WTC11 (cell line): ENCODE measurements at regions not wholly inside any gene's neighbourhood (a gene's known extent, or its start where the extent isn't known, plus 50 kb on each side); places are given as distances from the start of the nearest gene placed in this dataset.

ENCODE experiments used
- ATAC-seq: fragments of 200-7000 bp; cut with Tn5 transposase; 2 replicates; pipeline ENCODE4 v1.10.0; 2021; ENCODE audit warnings: mild to moderate bottlenecking, moderate library complexity
- CTCF ChIA-PET: fragments of 300-600 bp; sonication (Branson Sonifier 250); formaldehyde crosslinking; loops from one replicate; lab custom pipeline; 2021; ENCODE audit warnings: antibody characterized with exemption; lab: Charles Lee
- POLR2A ChIA-PET: fragments of 350-600 bp; sonication (Branson Sonifier 250); formaldehyde crosslinking; loops from one replicate; lab custom pipeline; 2021; ENCODE audit warnings: antibody characterized with exemption; lab: Charles Lee
- DNase-seq: peaks from one replicate; pipeline ENCODE4 v3.0.0; 2021; ENCODE audit warnings: low spot score
- H3K27ac Mint-ChIP-seq: 2 replicates; pipeline ENCODE4 v1.8.0; 2021; ENCODE audit warnings: mixed read lengths
- H3K27me3 Mint-ChIP-seq: 2 replicates; pipeline ENCODE4 v1.8.0; 2021; ENCODE audit warnings: low read depth, mild to moderate bottlenecking, moderate library complexity, mixed read lengths
- H3K36me3 Mint-ChIP-seq: 2 replicates; pipeline ENCODE4 v1.8.0; 2021; ENCODE audit warnings: mixed read lengths
- H3K4me1 Mint-ChIP-seq: 2 replicates; pipeline ENCODE4 v1.8.0; 2022; ENCODE audit warnings: mixed read lengths
- H3K4me3 Mint-ChIP-seq: 2 replicates; pipeline ENCODE4 v1.8.0; 2021; ENCODE audit warnings: mild to moderate bottlenecking, moderate library complexity, mixed read lengths
- H3K9me3 Mint-ChIP-seq: 2 replicates; pipeline ENCODE4 v1.8.0; 2021; ENCODE audit warnings: mixed read lengths
- AFF4 ChIP-seq: sonication (generic); formaldehyde crosslinking; IDR thresholded peaks from 2 replicates; pipeline ENCODE4 v1.8.1; 2023; ENCODE audit warnings: mild to moderate bottlenecking, missing genetic modification reagents, borderline replicate concordance
- ARID4B ChIP-seq: sonication (generic); formaldehyde crosslinking; IDR thresholded peaks from 2 replicates; pipeline ENCODE4 v1.8.0; 2023; ENCODE audit warnings: missing genetic modification reagents, mild to moderate bottlenecking, borderline replicate concordance
- E2F5 ChIP-seq: sonication (generic); formaldehyde crosslinking; IDR thresholded peaks from 2 replicates; pipeline ENCODE4 v1.8.1; 2022; ENCODE audit warnings: mild to moderate bottlenecking, moderate library complexity, missing genetic modification reagents
- ELF4 ChIP-seq: sonication (generic); formaldehyde crosslinking; IDR thresholded peaks from 2 replicates; pipeline ENCODE4 v1.8.1; 2022; ENCODE audit warnings: low read depth, mild to moderate bottlenecking, moderate library complexity, missing genetic modification reagents
- FOXP4 ChIP-seq: sonication (generic); formaldehyde crosslinking; IDR thresholded peaks from 2 replicates; pipeline ENCODE4 v1.8.0; 2022; ENCODE audit warnings: mild to moderate bottlenecking, missing genetic modification reagents
- GTF2I ChIP-seq: fragments of 250-450 bp; sonication (Bioruptor Pico); conservative IDR thresholded peaks from 2 replicates; pipeline ENCODE4 v1.4.0; 2021; ENCODE audit warnings: mild to moderate bottlenecking
- HMGA2 ChIP-seq: fragments of 250-450 bp; sonication (Bioruptor Pico); IDR thresholded peaks from 2 replicates; pipeline ENCODE4 v1.4.0; 2021; ENCODE audit warnings: mild to moderate bottlenecking, moderate library complexity
- IRF2 ChIP-seq: sonication (generic); formaldehyde crosslinking; IDR thresholded peaks from 2 replicates; pipeline ENCODE4 v1.8.0; 2022; ENCODE audit warnings: low read depth, missing genetic modification reagents, borderline replicate concordance
- JUN ChIP-seq: sonication (generic); formaldehyde crosslinking; IDR thresholded peaks from 2 replicates; pipeline ENCODE4 v1.8.0; 2023; ENCODE audit warnings: mild to moderate bottlenecking, missing genetic modification reagents
- MLX ChIP-seq: sonication (generic); formaldehyde crosslinking; IDR thresholded peaks from 2 replicates; pipeline ENCODE4 v1.8.1; 2023; ENCODE audit warnings: mild to moderate bottlenecking, missing genetic modification reagents, moderate library complexity
- MXD4 ChIP-seq: fragments of 250-450 bp; sonication (Bioruptor Pico); IDR thresholded peaks from 2 replicates; pipeline ENCODE4 v1.8.0; 2021; ENCODE audit warnings: mild to moderate bottlenecking, moderate library complexity, borderline replicate concordance
- USF1 ChIP-seq: sonication (generic); formaldehyde crosslinking; IDR thresholded peaks from 2 replicates; pipeline ENCODE4 v1.8.0; 2022; ENCODE audit warnings: mild to moderate bottlenecking, missing genetic modification reagents
- ZNF281 ChIP-seq: sonication (generic); formaldehyde crosslinking; IDR thresholded peaks from 2 replicates; pipeline ENCODE4 v1.8.0; 2023; ENCODE audit warnings: mild to moderate bottlenecking, missing genetic modification reagents
- ZNF532 ChIP-seq: fragments of 250-450 bp; sonication (Bioruptor Pico); IDR thresholded peaks from 2 replicates; pipeline ENCODE4 v1.9.0; 2021; ENCODE audit warnings: mild to moderate bottlenecking, borderline replicate concordance

GRCh38 chr3:117695871-117696645 is 986.5 kb downstream of the TUSC7 start (continued):
- no peak for TF ChIP-seq ARID4B
- TF ChIP-seq ELF4 (CRISPR knock-in tag): no peak
- TF ChIP-seq IRF2: no peak
- TF ChIP-seq USF1 (CRISPR knock-in tag): no peak
- no peak for TF ChIP-seq ZNF281
- TF ChIP-seq JUN (CRISPR knock-in tag): no peak
- no peak for TF ChIP-seq GTF2I (CRISPR knock-in tag)
- TF ChIP-seq E2F5 (CRISPR knock-in tag): no peak
- TF ChIP-seq AFF4 (CRISPR knock-in tag): no peak
- TF ChIP-seq MLX (CRISPR knock-in tag): no peak
- TF ChIP-seq MXD4: no peak

- Mint-ChIP-seq H3K36me3 (no peaks in the 10 kb centered on the region), H3K27ac (no peak overlapping the region; the same call in 1 of the 2 replicates), H3K27me3 (no peaks in the 10 kb centered on the region), H3K9me3 (no peaks in the 10 kb centered on the region), H3K4me3 (no peak overlapping the region), H3K4me1 (peaks cover 34% of the 10 kb centered on the region)
- ATAC-seq: no peak
- POLR2A ChIA-PET: no interaction called here
- CTCF ChIA-PET: interaction anchor here (1.1 kb wide), 1 partner anchor 926 kb away, joined by 4 read pairs; no protein-coding TSS in a partner anchor
- DNase-seq: no peak
- TF ChIP-seq HMGA2 (CRISPR knock-in tag): no peak
- no peak for TF ChIP-seq ZNF532 (CRISPR knock-in tag)
- no peak for TF ChIP-seq FOXP4
- TF ChIP-seq ELF4 (CRISPR knock-in tag): no peak
Measured at GRCh38 chr3:117696851-117697407, 987.4 kb downstream of the TUSC7 start.
